MCF 10A (cell line): ENCODE measurements at regions not wholly inside any gene's neighbourhood (a gene's known extent, or its start where the extent isn't known, plus 50 kb on each side); places are given as distances from the start of the nearest gene placed in this dataset.

ENCODE experiments used
- BruUV-seq: library from RNA; stranded (reverse); fragments of 400-500 nt; replicated peaks from 2 replicates; lab custom pipeline; 2021; lab: Mats Ljungman, UMichigan
- CTCF ChIA-PET: fragments of 300-600 bp; sonication (Branson Sonifier 250); formaldehyde crosslinking; extraction: SDS; loops from one replicate; lab custom pipeline; 2021; ENCODE audit warnings: antibody characterized with exemption, inconsistent platforms; lab: Yijun Ruan, JAX
- POLR2A ChIA-PET: fragments of 300-600, 350-650 bp; sonication (Branson Sonifier 250); formaldehyde crosslinking; extraction: SDS; loops from one replicate; lab custom pipeline; 2020; ENCODE audit warnings: antibody characterized with exemption, inconsistent platforms; lab: Yijun Ruan, JAX
- DNase-seq: peaks from one replicate; pipeline ENCODE4 v3.0.0-alpha.2; 2018; ENCODE audit not compliant: unreplicated experiment
- H3K27ac Mint-ChIP-seq: one replicate; pipeline ENCODE4 v1.8.0; 2022; ENCODE audit warnings: mild to moderate bottlenecking, low read depth, mixed read lengths; ENCODE audit not compliant: unreplicated experiment
- H3K27me3 Mint-ChIP-seq: one replicate; pipeline ENCODE4 v1.8.0; 2022; ENCODE audit warnings: mixed read lengths; ENCODE audit not compliant: insufficient read depth, unreplicated experiment
- H3K36me3 Mint-ChIP-seq: one replicate; pipeline ENCODE4 v1.8.0; 2022; ENCODE audit warnings: mild to moderate bottlenecking, moderate library complexity, mixed read lengths; ENCODE audit not compliant: insufficient read depth, unreplicated experiment
- H3K4me1 Mint-ChIP-seq: one replicate; pipeline ENCODE4 v1.8.0; 2022; ENCODE audit warnings: mixed read lengths; ENCODE audit not compliant: insufficient read depth, unreplicated experiment
- H3K4me3 Mint-ChIP-seq: one replicate; pipeline ENCODE4 v1.8.0; 2022; ENCODE audit warnings: mild to moderate bottlenecking, moderate library complexity, mixed read lengths; ENCODE audit not compliant: unreplicated experiment
- H3K9me3 Mint-ChIP-seq: one replicate; pipeline ENCODE4 v1.8.0; 2022; ENCODE audit warnings: mixed read lengths; ENCODE audit not compliant: unreplicated experiment
- CTCF ChIP-seq: fragments of 200-600 bp; IDR thresholded peaks from one replicate; pipeline ENCODE4 v1.8.0; 2022; ENCODE audit warnings: antibody characterized with exemption, mild to moderate bottlenecking; ENCODE audit not compliant: unreplicated experiment
- intact Hi-C: fragments of 100-400 bp; cut with micrococcal nuclease; formaldehyde crosslinking; loops from 2 replicates; pipeline ENCODE4 v1.14.1; 2022

- DNase-seq: no peak
- ChIA-PET CTCF (no interaction called here), POLR2A (interaction anchor here (0.7 kb wide), 1 partner anchor 194 kb away, joined by 3 read pairs; no protein-coding TSS in a partner anchor)
- BruUV-seq: no TSS peak
- peaks cover 11% of the 10 kb centered on the region for H3K4me1 Mint-ChIP-seq
- H3K4me3 Mint-ChIP-seq: no peak overlapping the region
- H3K36me3 Mint-ChIP-seq: no peaks in the 10 kb centered on the region
- TF ChIP-seq CTCF: no peak
- H3K27ac Mint-ChIP-seq: no peak overlapping the region
- no peaks in the 10 kb centered on the region for H3K27me3 Mint-ChIP-seq
- peaks cover 7% of the 10 kb centered on the region for H3K9me3 Mint-ChIP-seq
- intact Hi-C loops: no loop called here
These were observed 50.3 kb upstream of the HMHB1 start for GRCh38 chr5:143761663-143762062.

GRCh38 chr5:143760755-143761154 is 51.2 kb upstream of the HMHB1 start:
- Mint-ChIP-seq H3K9me3 (peaks cover 7% of the 10 kb centered on the region), H3K4me1 (peaks cover 11% of the 10 kb centered on the region), H3K27ac (no peak overlapping the region), H3K4me3 (no peak overlapping the region), H3K36me3 (no peaks in the 10 kb centered on the region), H3K27me3 (no peaks in the 10 kb centered on the region)
- intact Hi-C loops: no loop called here
- POLR2A ChIA-PET: no interaction called here
- no TSS peak for BruUV-seq
- no peak for DNase-seq
- CTCF ChIA-PET: no interaction called here
- no peak for TF ChIP-seq CTCF

- intact Hi-C loops: no loop called here
- no peak overlapping the region for H3K27ac Mint-ChIP-seq
These were observed 51.8 kb upstream of the HMHB1 start for GRCh38 chr5:143760131-143760505.

GRCh38 chr5:143759396-143760130 is 52.4 kb upstream of the HMHB1 start:
- intact Hi-C loops: no loop called here
- CTCF ChIA-PET: interaction anchor here (0.7 kb wide), 1 partner anchor 29 kb away, joined by 3 read pairs; no protein-coding TSS in a partner anchor
- POLR2A ChIA-PET: no interaction called here
- Mint-ChIP-seq H3K36me3 (no peaks in the 10 kb centered on the region), H3K27me3 (no peaks in the 10 kb centered on the region), H3K27ac (no peak overlapping the region), H3K4me1 (peaks cover 11% of the 10 kb centered on the region), H3K9me3 (peaks cover 7% of the 10 kb centered on the region), H3K4me3 (no peak overlapping the region)
- DNase-seq: no peak
- no TSS peak for BruUV-seq
- TF ChIP-seq CTCF: no peak

More at GRCh38 chr5:143760131-143760505, 51.8 kb upstream of the HMHB1 start:
- TF ChIP-seq CTCF: no peak
- POLR2A ChIA-PET: no interaction called here
- H3K27me3 Mint-ChIP-seq: no peaks in the 10 kb centered on the region
- no peak for DNase-seq
- no peaks in the 10 kb centered on the region for H3K36me3 Mint-ChIP-seq
- peaks cover 11% of the 10 kb centered on the region for H3K4me1 Mint-ChIP-seq
- peaks cover 7% of the 10 kb centered on the region for H3K9me3 Mint-ChIP-seq
- CTCF ChIA-PET: interaction anchor here (0.7 kb wide), 1 partner anchor 28 kb away, joined by 3 read pairs; no protein-coding TSS in a partner anchor
- H3K4me3 Mint-ChIP-seq: no peak overlapping the region
- no TSS peak for BruUV-seq
